HG02798 (cell line): ENCODE measurements at regions not wholly inside any gene's neighbourhood (a gene's known extent, or its start where the extent isn't known, plus 50 kb on each side); places are given as distances from the start of the nearest gene placed in this dataset.
"Not testable (repeated sequence)": the region's sequence is repeated elsewhere in the genome, so short reads cannot be mapped to it uniquely, and the experiment has no call there.

Experiments used
- ATAC-seq: cut with Tn5 transposase; IDR thresholded peaks from one replicate; pipeline ENCODE4 v1.9.1; 2021; ENCODE audit warnings: mild to moderate bottlenecking; ENCODE audit not compliant: unreplicated experiment, poor library complexity

DNA sequence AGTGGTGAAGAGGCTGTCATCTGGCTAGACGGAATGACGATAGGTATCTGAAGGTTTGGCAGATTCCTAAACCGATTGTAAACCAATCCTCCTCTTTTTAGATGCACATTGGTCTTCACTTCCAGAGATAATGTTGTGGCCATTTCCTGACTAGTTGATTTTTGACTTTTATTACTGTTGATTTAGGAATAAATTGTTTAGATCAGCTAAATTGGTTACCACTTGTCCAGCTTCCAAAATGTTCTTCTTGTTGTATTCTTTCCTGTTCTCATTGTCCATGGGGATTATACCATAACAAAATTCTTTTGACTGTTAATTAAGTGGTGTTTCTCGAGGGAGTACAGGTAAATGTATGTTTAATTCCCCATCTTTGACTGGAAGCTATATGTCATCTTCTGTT, 119.7 kb downstream of the MACROH2A1 start:
- no peak for ATAC-seq

DNA sequence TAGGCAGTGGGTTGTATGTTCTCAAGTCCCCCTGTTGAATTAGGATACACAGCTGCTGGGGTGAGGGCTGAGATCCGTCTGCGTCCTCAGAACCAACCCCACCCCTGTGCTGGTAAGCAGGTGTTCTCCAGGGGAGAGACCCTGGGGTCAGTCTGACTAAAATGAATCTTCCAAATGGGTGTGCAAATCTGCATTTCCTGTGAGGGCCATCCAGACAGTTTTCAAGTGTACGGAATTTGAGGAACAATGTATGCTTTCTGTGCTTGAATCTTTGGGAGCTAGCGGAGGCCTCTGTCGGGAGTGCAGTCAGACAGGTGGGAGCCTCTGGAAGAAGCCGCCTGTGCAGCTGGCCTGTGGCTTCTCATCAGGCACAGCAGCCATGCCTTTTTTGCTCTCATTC, 122.9 kb downstream of the MACROH2A1 start:
- ATAC-seq = no peak

DNA sequence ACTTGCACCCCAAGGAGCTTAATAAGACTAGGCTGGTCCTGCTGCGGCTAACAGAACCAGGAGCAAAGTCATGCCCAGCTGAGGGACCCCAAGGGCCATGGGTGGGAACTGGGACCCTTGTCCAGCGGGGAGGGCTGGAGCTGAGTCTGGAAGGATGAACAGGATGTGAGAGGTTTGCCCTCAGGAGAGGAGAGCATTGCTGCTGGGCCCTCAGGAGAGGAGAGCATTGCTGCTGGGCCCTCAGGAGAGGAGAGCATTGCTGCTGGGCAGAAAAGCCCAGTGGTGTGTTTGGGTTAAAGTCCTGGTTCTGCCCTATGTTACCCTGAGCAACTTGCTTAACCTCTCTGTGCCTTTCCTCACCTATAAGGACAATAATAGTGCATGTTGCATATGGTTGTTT, 125.8 kb downstream of the MACROH2A1 start:
- ATAC-seq = no peak

DNA sequence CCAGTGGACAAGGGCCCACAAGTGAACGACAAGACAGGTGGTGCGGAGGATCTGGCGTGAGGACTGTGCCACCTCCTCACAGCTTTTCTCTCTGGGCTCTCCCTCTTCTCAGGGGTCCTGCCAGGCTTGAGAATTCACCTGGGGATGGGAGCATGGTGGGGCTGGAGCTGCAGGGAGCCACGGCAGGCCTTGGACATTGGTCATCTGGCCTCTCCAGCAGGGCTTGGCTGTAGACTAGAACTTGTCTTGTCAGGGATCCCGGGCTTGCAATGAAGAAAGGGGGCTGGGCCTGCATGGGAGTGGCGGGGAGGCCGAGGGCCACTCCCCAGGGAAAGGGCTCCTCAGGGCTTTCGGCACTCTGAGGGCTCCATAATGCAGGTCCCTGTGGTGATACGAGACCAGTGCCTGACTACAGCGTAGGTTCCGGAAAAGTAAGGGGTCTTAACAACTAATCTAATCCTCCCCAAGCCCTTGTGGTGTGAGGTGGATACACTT, 126.7 kb downstream of the MACROH2A1 start:
- ATAC-seq = no peak

DNA sequence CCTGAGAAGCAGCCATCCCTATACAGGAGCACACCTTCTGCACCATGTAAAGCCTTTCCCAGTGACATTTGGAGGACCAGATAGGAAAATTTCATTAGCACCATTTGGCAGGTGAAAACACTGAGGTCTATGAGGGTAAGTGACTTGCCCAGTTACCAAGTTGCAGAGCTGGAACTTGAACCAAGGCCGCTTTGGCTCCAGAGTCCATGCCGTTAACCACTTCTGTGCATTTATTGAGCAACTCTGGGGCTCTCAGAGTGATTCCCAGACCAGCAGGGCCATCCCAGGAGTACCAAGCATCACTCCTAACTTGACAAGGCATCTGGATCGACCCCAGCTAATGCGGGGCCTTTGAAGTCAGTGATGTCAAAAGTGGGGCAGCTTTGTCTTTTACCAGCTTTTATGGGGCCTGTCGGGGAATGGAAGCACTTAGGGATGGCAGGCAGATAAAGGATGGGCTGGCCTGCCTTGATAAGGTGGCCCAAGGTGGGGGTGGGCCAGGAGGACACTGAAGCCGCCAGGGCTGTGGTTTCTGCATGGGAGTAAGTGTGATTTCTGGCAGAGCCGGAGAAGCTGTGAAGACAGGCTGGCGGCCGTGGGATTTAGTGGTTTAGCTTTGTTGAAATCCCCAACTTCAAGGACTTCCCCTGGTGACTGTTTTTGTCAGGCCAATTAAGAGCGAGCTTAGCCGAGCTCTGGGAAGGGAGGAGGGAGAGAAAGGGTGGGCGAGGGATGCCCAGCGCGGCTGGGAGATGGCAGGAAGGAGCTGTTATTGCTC, 127.3 kb downstream of the MACROH2A1 start:
- no peak for ATAC-seq

DNA sequence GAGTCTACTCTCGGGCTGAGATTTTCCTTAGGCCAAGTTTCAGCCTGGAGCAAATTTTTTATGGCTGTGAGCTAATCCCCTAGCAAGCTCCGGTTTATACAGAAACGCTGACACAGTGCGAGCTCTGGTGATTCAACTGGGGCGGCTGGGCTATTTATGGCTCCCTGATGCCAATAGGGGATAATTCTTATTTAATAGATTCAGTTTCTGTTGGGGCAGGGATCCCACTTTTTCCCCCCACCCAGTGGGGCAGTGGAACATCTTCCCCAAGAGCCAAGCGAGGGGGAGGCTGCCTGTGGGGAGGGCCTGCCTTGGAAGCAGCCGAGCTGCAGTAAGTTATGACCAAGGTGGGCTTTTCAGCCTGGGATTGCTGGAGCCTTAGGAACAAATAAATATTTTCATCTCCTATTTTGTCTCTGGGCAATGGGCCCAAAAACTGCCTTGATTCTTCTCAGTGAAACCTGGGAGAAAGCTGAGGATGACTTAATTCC, 129.1 kb downstream of the MACROH2A1 start:
- ATAC-seq = no peak

DNA sequence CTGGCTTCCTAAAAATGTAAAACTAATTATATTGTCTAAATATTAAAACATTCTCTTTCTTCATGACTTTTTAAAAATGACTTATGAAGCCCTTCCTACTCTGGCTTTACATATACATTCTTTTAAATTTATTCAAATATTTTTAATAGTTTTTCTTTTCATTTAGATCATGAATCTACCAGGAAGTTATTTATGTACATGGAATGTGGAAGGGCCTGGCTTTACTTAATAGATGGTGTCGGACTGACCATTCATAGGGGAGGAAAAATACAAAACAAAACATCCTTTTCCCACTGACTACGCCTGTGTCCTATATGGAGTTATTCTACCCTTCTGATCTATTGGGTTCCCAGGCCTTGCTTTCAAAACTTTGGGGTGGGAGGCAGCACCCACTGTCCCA, 129.8 kb downstream of the MACROH2A1 start:
- ATAC-seq = no peak

DNA sequence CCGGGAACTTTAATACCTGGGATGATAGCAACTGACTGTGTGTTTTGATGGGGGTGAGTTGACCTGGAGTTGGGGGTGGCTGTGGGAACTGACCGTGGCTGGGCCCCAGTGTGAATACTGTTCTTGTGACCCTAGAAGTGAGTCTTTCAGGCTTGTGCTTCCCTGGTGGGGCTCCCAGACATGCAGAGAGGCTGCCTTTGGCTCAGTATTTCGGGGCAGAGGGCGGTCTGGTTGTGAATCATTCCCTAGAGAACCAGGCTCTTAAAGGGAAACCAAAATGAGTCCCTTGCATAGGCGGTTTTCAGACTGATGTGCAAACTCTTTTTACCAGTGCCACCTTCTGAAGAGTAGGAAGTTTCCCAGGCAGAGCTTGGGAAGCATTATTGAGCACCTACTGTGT, 132.1 kb downstream of the MACROH2A1 start:
- ATAC-seq = no peak

DNA sequence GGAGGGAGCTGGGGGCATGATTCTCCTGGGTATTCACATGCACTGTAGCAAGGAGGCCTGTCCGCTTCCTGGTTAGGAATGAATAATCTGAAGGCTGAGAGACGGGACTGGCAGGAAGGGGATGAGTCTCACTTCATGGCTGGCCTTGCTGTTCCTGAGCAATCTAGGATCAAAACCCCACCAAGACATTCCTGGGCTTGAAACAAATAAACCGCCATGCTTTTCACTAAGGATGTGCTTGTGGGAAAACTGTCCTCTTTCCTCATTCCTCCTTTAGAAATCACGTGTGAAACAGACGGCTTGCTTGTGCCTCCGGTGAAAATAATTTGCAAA, 132.8 kb downstream of the MACROH2A1 start:
- no peak for ATAC-seq

DNA sequence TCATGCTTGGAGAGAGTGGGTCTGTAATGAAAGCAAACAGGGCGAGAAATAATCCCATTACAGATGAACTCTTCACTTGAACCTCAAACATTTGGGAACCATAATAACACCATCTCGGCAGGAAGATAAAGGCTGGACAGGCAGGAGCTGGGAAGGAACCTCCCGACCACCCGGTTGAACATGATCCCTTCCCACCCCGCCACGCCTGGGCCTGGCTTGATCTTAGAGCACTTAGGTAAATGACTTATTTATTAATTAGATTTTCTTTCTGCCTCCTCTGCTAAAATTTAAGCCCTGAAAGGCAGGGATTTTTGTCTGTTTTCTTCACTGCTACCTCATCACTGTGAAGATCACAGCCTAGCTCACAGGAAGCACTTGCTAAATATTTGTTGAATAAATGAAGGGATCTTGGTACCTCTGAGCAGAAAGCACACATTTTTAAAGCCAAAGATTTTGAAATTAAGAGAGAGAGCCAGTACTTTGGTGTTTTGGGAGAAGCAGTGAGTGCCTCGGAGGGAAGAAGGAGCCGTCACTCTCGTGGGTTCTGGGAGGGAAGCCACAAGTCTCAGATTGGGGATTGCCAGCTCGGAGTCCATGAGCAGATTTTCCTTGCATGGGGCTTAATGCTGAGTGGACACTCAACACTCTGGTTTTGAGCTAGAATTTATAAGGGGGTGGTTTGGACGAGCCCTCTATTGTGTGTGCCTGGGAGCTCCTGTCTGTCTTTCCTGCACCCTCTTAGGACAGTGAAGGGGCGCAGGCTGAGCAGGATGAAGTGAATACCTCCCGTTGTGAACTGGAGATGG, 133.3 kb downstream of the MACROH2A1 start:
- no peak for ATAC-seq

DNA sequence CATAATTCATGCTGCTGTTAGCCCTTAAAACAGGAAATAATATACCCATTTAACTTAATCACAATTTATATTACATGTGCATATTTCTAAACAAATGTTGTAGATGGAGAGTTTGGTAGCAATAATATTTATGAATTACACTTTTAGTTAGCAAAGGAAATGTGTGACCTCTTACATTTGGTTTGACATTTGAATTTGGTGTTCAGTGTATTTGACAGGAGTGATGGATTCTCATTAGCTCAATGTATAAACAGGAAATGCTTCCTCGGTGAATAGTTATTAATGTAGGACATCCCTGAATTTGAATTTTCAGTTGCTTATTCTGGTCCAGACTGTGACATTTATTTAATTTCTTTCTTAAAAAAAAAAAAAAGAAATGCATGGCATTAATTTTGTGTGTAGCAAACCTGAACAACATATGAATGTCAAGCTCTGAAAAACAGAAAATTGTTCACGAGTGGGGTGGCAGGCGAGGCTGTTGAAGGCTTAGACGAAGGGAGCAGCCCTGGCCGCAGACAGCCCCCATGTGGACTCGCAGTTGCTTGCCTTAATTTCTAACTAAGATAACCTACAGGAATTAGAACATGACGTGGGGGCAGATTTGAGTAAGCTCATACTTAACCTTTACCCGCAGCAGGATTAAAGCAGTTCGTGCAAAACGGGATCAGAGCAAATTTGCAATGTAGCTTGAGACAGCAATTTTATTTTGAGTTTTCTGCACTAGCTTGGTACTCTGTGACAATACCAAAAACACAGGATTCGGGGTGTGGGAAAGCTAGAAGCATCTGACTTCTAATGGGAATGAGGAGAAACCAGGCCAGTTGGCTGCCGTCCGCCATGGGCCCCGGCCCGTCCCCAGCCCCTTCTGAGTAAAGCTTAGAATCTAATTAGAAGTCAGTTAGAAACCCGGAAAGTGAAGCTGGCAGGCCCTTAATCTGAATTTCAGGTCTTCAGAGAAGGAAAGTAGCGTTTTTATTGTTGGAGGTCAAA, 134.3 kb downstream of the MACROH2A1 start:
- no peak for ATAC-seq

DNA sequence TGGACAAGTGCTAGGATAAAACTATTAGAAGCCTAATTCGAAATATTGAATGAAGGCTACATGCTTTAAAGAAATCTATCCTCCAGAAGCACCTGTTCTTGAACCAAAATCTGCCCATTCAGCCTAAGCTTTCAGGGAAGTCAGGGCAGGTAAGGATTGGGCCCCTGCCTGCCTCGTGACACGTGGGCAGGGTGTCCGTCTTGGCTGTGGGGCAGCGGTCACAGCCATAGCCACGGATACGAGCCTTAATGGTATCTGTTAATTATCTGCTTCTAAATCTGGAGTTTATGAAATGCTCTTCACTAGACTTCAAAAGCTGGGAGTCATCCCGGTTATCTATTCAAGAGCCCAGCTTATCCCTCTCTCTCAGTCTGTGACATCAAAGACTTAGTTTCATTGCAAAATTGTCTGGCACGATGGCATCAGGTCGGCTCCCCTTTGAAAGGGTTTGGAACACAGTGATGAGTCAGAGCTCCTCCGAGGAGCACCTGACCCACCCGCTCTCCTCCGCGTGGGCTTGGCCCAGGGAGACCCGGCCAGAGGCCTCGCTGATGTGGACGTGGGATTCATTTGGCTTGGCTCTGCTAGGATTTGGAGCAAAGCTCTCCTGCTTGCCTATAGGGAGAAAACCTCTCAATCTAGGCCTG, 135.9 kb downstream of the MACROH2A1 start:
- ATAC-seq = no peak

DNA sequence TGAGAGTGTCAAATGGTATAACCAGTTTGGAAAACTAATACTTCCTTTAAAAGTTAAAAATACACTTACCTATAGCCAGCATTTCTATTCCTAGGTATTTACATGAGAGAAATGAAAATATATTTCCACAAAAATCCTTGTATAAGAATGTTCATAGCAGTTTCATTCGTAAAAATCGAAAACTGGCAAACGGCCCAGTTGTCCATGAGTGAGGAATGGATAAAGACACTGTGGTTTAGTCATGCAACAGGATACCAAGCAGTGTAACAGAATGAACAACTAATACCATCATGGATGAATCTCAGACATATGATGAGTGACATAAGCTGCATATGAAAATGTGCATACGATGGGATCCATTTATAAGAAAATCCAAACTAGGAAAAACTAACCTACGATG, 136.7 kb downstream of the MACROH2A1 start:
- ATAC-seq = no peak

DNA sequence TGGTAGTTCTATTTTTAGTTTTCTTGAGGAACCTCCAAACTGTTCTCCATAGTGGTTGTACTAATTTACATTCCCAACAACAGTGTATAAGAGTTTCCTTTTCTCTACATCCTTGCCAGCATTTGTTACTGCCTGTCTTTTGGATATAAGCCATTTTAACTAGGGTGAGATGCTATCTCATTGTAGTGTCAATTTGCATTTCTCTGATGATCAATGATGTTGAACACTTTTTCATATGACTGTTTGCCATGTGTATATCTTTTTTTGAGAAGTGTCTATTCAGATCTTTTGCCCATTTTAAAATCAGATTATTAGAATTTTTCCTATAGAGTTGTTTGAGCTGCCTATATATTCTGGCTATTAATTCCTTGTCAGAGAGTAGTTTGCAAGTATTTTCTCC, 138.9 kb downstream of the MACROH2A1 start:
- not testable (repeated sequence) for ATAC-seq

DNA sequence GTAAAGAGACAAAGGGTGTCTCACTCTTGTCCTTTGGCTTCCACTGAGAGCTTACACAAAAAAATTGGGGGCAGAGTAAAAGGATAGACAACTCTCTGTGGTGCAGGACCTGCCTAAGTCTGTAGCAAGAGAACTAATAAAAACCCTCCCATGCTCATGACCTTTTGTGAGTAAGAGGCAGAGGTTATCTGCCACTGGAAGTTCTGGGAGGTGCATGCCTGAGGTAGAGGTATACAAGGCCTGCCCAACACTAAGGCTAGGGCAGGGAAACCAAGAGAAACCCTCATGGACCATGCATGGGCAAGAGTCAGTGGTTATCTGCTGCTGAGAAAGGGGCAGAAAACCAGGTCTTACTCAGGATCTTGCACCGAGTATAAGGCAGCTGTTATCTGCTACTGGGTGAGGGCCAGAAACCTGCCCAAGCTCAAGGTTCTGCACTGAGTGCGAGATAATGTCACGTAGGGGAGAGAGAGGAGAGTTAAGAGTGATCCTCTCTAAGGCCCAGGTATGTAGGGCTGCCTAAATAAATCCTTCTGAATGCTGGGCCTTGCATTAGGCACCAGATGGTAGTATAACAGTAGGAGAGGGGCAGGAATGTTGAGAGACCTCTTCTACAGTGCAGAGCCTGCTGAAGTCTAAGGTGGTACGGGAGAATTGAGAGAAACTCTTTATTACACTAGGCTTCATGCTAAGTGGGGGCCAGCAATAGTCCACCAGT, 143.4 kb downstream of the MACROH2A1 start:
- ATAC-seq = no peak

DNA sequence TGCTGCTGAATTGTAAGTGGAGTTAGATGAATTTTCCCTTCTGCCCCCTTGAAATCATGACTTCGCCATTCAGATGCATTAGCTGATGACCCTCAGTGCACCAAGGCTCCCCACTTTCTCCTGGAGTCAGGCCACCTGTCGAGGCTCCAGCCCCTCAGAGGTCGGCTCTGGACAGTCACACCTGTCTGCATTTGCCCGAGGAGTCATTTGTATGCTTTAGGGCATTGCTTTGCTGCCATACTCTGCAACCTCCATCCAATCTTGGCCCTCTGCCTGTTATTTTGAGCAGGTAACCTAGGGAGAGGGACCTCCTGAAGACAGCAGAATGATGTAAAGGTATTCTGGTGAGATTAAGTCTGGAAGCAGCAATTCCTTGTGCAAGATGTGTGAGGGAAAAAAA, 144.8 kb downstream of the MACROH2A1 start:
- no peak for ATAC-seq

DNA sequence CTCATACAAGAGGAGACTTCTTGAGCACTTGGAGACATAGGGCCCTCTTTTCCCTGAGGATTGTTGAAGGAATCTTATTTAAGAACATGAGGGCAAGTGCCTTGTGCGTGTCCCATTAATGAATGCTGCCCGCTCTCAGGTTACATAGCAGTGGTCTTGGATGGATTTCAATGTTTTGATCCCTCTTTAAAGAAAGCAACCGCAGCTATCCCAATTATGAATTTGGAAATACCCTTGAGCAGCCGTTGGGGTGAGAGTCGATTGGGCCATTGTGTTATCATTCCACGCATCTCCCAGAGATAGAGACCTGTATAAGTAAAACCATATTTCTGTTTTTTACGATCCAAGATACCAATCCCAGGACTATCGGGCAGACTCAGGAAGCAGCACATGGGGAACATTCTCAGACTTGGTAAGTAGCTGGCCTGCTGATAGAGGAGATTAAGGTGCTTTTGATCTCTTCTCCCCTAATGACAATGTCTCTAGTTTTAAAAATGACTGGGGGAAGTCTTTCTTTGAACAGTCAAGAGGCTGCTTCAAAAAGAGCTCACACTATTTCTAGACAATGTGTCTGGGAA, 145.3 kb downstream of the MACROH2A1 start:
- ATAC-seq = no peak

DNA sequence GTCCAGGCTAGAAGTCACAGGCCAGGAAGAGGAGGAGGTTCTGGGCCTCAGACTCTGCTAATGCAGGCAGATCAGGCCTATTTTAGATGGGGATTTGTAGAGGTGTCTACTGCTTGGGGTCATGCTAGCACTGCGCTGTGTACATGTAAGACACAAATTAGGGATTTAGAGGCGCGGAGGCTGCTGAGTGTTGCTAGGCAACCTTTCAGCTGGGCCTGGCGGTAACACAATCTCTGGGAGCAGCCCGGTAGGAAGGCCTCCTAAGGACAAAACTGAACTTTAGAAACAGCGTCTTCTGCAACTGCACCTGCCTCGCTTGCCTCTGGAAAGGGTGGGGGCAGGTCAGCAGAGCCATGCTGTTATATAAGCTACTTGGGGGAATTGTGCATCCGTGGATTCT, 147.9 kb downstream of the MACROH2A1 start:
- ATAC-seq = no peak

DNA sequence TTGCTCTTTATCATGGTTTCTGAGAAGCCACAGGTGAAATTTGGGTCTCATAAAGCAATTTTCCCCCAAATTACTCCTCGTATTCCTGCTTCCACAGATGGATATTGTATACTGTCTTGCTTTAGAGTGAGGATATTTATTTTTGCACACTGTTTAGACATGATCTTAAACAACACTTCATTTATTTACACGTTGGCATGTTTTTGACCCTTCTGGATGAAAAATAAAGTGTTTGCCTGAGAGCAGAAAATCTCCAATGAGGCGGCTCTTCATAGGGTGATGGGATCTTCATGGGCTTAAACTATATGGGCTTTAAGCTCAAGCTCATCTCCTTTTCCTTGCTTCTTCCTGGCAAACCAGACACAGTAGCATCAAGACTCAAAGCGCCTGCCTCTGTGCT, 148.4 kb downstream of the MACROH2A1 start:
- no peak for ATAC-seq
